SK-N-SH (cell line): ENCODE measurements at regions not wholly inside any gene's neighbourhood (a gene's known extent, or its start where the extent isn't known, plus 50 kb on each side); places are given as distances from the start of the nearest gene placed in this dataset.

Experiments used
- CTCF ChIA-PET: fragments of 300-600, 350-600 bp; formaldehyde crosslinking; extraction: SDS; loops from one replicate; lab custom pipeline; 2021; lab: Yijun Ruan, JAX
- POLR2A ChIA-PET: fragments of 350-600 bp; sonication (Branson Sonifier 250); formaldehyde crosslinking; extraction: SDS; loops from one replicate; lab custom pipeline; 2020; ENCODE audit warnings: antibody characterized with exemption, inconsistent platforms; lab: Yijun Ruan, JAX
- DNase-seq: peaks from one replicate; pipeline ENCODE4 v3.0.0; 2012
- H2AFZ ChIP-seq: fragments of 200-600 bp; sonication (generic); 2 replicates; pipeline ENCODE4 v1.8.1; 2016; ENCODE audit warnings: antibody characterized with exemption, mild to moderate bottlenecking, low read depth
- H3F3A ChIP-seq: fragments of 200-600 bp; sonication (generic); replicated peaks from 2 replicates; pipeline ENCODE3; 2016; ENCODE audit warnings: antibody characterized with exemption, mild to moderate bottlenecking; ENCODE audit not compliant: insufficient read depth
- H3K27ac ChIP-seq, 2 experiments: fragments of 200-500 bp in 1 of 2; fragments of 200-600 bp in 1 of 2; sonication (Bioruptor generic) in 1 of 2; sonication (generic), shearing (Covaris generic) in 1 of 2; 2 replicates each; pipeline versions ENCODE4 v1.5.1 to v1.6.1; 2014 to 2016; ENCODE audit warnings: low read depth in 2 of 2, inconsistent platforms in 1 of 2, low read length in 1 of 2, mild to moderate bottlenecking in 1 of 2, mixed read lengths in 1 of 2
- H3K27me3 ChIP-seq: fragments of 200-600 bp; sonication (generic), shearing (Covaris generic); 2 replicates; pipeline ENCODE4 v1.6.1; 2016; ENCODE audit warnings: mixed run types; ENCODE audit not compliant: insufficient read depth
- H3K36me3 ChIP-seq, 2 experiments: fragments of 200-500 bp in 1 of 2; fragments of 200-600 bp in 1 of 2; sonication (Bioruptor generic) in 1 of 2; sonication (generic) in 1 of 2; replicated peaks in 1 of 2; 2 replicates each; pipeline versions ENCODE3 to v1.5.1; 2014 to 2016; ENCODE audit warnings: low read length in 1 of 2, mild to moderate bottlenecking in 1 of 2; ENCODE audit not compliant: insufficient read depth in 2 of 2, control insufficient read depth in 1 of 2
- H3K4me1 ChIP-seq, 2 experiments: fragments of 200-500 bp in 1 of 2; fragments of 200-600 bp in 1 of 2; sonication (Bioruptor generic) in 1 of 2; sonication (generic), shearing (Covaris generic) in 1 of 2; 2 replicates each; pipeline versions ENCODE4 v1.5.1 to v1.6.1; 2014 to 2016; ENCODE audit warnings: low read depth in 1 of 2, low read length in 1 of 2, mixed run types in 1 of 2; ENCODE audit not compliant: insufficient read depth in 2 of 2, control insufficient read depth in 1 of 2
- H3K4me2 ChIP-seq: fragments of 200-600 bp; sonication (generic), shearing (Covaris generic); 2 replicates; pipeline ENCODE4 v1.6.1; 2017; ENCODE audit warnings: mixed run types
- H3K4me3 ChIP-seq, 2 experiments: fragments of 200-500 bp in 1 of 2; fragments of 200-600 bp in 1 of 2; sonication (Bioruptor generic) in 1 of 2; sonication (generic), shearing (Covaris generic) in 1 of 2; 2 replicates each; pipeline versions ENCODE4 v1.5.1 to v1.8.1; 2014 to 2016; ENCODE audit warnings: low read depth in 2 of 2, inconsistent platforms in 1 of 2, low read length in 1 of 2, mild to moderate bottlenecking in 1 of 2, mixed read lengths in 1 of 2, moderate library complexity in 1 of 2
- H3K79me2 ChIP-seq: fragments of 200-600 bp; sonication (generic); 2 replicates; pipeline ENCODE4 v1.8.1; 2017; ENCODE audit warnings: mild to moderate bottlenecking; ENCODE audit not compliant: insufficient read depth
- H3K9ac ChIP-seq: fragments of 200-600 bp; sonication (generic); 2 replicates; pipeline ENCODE4 v1.6.1; 2017; ENCODE audit warnings: mixed run types
- H3K9me2 ChIP-seq: fragments of 200-600 bp; sonication (generic); 2 replicates; pipeline ENCODE4 v1.6.1; 2017; ENCODE audit warnings: mixed run types
- H3K9me3 ChIP-seq: fragments of 200-600 bp; sonication (generic); 2 replicates; pipeline ENCODE4 v1.6.1; 2017; ENCODE audit warnings: mixed run types, mild to moderate bottlenecking, moderate library complexity
- H4K20me1 ChIP-seq: fragments of 200-600 bp; sonication (generic); 2 replicates; pipeline ENCODE4 v1.6.1; 2017; ENCODE audit warnings: mild to moderate bottlenecking, mixed run types; ENCODE audit not compliant: insufficient read depth
- CHD2 ChIP-seq: fragments of 150-350 bp; IDR thresholded peaks from 2 replicates; pipeline ENCODE4 v1.6.1; 2018; ENCODE audit warnings: low read length; ENCODE audit not compliant: partially characterized antibody
- CTCF ChIP-seq: fragments of 200-600 bp; sonication (generic); IDR thresholded peaks from 2 replicates; pipeline ENCODE4 v1.6.1; 2017; ENCODE audit warnings: antibody characterized with exemption, mild to moderate bottlenecking, moderate library complexity
- EP300 ChIP-seq, 2 experiments: IDR thresholded peaks; 2 replicates each; pipeline versions ENCODE4 v1.4.0 to v1.6.1; 2012; ENCODE audit warnings: borderline replicate concordance in 1 of 2, low read depth in 1 of 2, low read length in 1 of 2
- FOSL2 ChIP-seq: IDR thresholded peaks from 2 replicates; pipeline ENCODE4 v1.4.0; 2012; ENCODE audit warnings: low read depth, mild to moderate bottlenecking, moderate library complexity, borderline replicate concordance
- FOXM1 ChIP-seq: IDR thresholded peaks from 2 replicates; pipeline ENCODE4 v1.4.0; 2012; ENCODE audit warnings: low read depth, mild to moderate bottlenecking
- GABPA ChIP-seq: IDR thresholded peaks from 2 replicates; pipeline ENCODE4 v1.4.0; 2012; ENCODE audit warnings: low read depth, mild to moderate bottlenecking
- GATA2 ChIP-seq: sonication (generic); formaldehyde crosslinking; IDR thresholded peaks from 2 replicates; pipeline ENCODE4 v1.5.0; 2020; ENCODE audit warnings: mild to moderate bottlenecking, missing genetic modification reagents
- IRF3 ChIP-seq: fragments of 150-350 bp; IDR thresholded peaks from 2 replicates; pipeline ENCODE4 v1.6.1; 2016; ENCODE audit warnings: mild to moderate bottlenecking, low read depth, low read length
- JUND ChIP-seq: IDR thresholded peaks from 2 replicates; pipeline ENCODE4 v1.4.0; 2012
- MXI1 ChIP-seq: IDR thresholded peaks from 2 replicates; pipeline ENCODE4 v1.6.1; 2012; ENCODE audit warnings: mild to moderate bottlenecking, low read depth, low read length, improper control_type of control experiment
- NFIC ChIP-seq: IDR thresholded peaks from 2 replicates; pipeline ENCODE4 v1.4.0; 2012; ENCODE audit warnings: borderline replicate concordance
- REST ChIP-seq: IDR thresholded peaks from 2 replicates; pipeline ENCODE4 v1.6.1; 2012; ENCODE audit warnings: mild to moderate bottlenecking, low read depth, low read length, moderate library complexity
- RFX5 ChIP-seq: IDR thresholded peaks from 2 replicates; pipeline ENCODE4 v1.6.1; 2012; ENCODE audit warnings: mild to moderate bottlenecking, improper control_type of control experiment, low read length
- SIN3A ChIP-seq: IDR thresholded peaks from 2 replicates; pipeline ENCODE4 v1.6.1; 2012; ENCODE audit warnings: low read depth, mild to moderate bottlenecking, low read length, moderate library complexity, borderline replicate concordance
- SMC3 ChIP-seq: IDR thresholded peaks from 2 replicates; pipeline ENCODE4 v1.6.1; 2012; ENCODE audit warnings: low read depth, low read length, improper control_type of control experiment
- TEAD4 ChIP-seq: IDR thresholded peaks from 2 replicates; pipeline ENCODE4 v1.4.0; 2012; ENCODE audit warnings: mild to moderate bottlenecking, borderline replicate concordance; ENCODE audit not compliant: insufficient read depth
- TF ChIP-seq, protein P1 (sequence below): IDR thresholded peaks from 2 replicates; pipeline ENCODE4 v1.4.0; 2012; ENCODE audit warnings: low read depth, borderline replicate concordance

DNA sequence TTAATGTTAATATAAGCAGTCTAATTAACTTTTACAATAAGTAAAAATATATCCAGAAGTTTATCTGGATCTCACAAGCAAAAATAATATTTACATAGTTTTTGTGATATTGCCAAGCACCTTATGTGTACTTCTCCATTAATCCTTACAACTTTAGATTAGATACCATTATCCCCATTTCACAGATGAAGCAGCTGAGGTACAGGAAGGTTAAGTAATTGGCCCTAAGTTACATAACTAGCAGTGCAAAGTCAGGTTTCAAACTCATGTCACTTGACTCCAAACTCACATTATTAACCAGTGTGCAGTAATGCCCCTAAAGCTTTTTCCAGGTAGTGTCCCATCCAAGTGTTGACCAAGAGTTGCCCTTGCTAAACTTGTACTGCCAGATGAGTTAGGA, 248.6 kb upstream of the STXBP5 start:
- no peak overlapping the region for H2AFZ ChIP-seq
- no peaks in the 10 kb centered on the region for H3K9me3 ChIP-seq
- CTCF ChIA-PET: interaction anchor here (0.9 kb wide), 1 partner anchor 10 kb away, joined by 6 read pairs; no protein-coding TSS in a partner anchor

More for the DNA sequence above, 248.6 kb upstream of the STXBP5 start:
- H3K4me1 ChIP-seq: peaks cover 0 to 3% of the 10 kb centered on the region in 2 experiments; a peak in 1 of 4 replicates
- H3K36me3 ChIP-seq: no peaks in the 10 kb centered on the region
- no peak overlapping the region for H3K4me3 ChIP-seq
- no peaks in the 10 kb centered on the region for H3K9me2 ChIP-seq
- POLR2A ChIA-PET: no interaction called here
- no peak overlapping the region for H3K9ac ChIP-seq
- DNase-seq: no peak
- no peaks in the 10 kb centered on the region for H4K20me1 ChIP-seq
- no peak for TF ChIP-seq FOXM1
- TF ChIP-seq FOSL2: no peak
- TF ChIP-seq GABPA: no peak
- TF ChIP-seq REST: no peak
- no peak for TF ChIP-seq GATA2
- no peak for TF ChIP-seq CTCF
- TF ChIP-seq, protein P1, sequence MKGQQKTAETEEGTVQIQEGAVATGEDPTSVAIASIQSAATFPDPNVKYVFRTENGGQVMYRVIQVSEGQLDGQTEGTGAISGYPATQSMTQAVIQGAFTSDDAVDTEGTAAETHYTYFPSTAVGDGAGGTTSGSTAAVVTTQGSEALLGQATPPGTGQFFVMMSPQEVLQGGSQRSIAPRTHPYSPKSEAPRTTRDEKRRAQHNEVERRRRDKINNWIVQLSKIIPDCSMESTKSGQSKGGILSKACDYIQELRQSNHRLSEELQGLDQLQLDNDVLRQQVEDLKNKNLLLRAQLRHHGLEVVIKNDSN: no peak
- TF ChIP-seq NFIC: no peak
- TF ChIP-seq IRF3: no peak
- TF ChIP-seq SMC3: no peak
- no peak for TF ChIP-seq EP300 (IDR thresholded peaks at IDR 0.05; ENCODE audit: borderline replicate concordance in 1 of 2, low read depth in 1 of 2, low read length in 1 of 2)
- no peak for TF ChIP-seq SIN3A
- TF ChIP-seq CHD2: no peak
- no peak for TF ChIP-seq RFX5
- no peak for TF ChIP-seq JUND
- no peak for TF ChIP-seq TEAD4
- TF ChIP-seq MXI1: no peak
- no peaks in the 10 kb centered on the region for H3K27me3 ChIP-seq
- H3K27ac ChIP-seq: no peak overlapping the region
- no peaks in the 10 kb centered on the region for H3F3A ChIP-seq
- no peaks in the 10 kb centered on the region for H3K79me2 ChIP-seq
- H3K4me2 ChIP-seq: no peak overlapping the region
